HG03439 (cell line): ENCODE measurements at regions not wholly inside any gene's neighbourhood (a gene's known extent, or its start where the extent isn't known, plus 50 kb on each side); places are given as distances from the start of the nearest gene placed in this dataset.
A peak's percentile ranks its signal among the peaks of the same experiment; 100 is the strongest.
"Not testable (repeated sequence)": the region's sequence is repeated elsewhere in the genome, so short reads cannot be mapped to it uniquely, and the experiment has no call there.

Source experiments
- ATAC-seq: cut with Tn5 transposase; IDR thresholded peaks from one replicate; pipeline ENCODE4 v1.9.1; 2021; ENCODE audit warnings: mild to moderate bottlenecking, moderate library complexity; ENCODE audit not compliant: unreplicated experiment

- ATAC-seq = no peak
Observed at GRCh38 chr12:97005174-97005573, 98.1 kb downstream of the NEDD1 start.

GRCh38 chr12:97005646-97006045 lies 98.6 kb downstream of the NEDD1 start:
- no peak for ATAC-seq

- ATAC-seq = no peak
Observed at GRCh38 chr12:97006585-97006984, 99.5 kb downstream of the NEDD1 start.

- no peak for ATAC-seq
Observed at GRCh38 chr12:97016163-97016562, 109.1 kb downstream of the NEDD1 start.

- peak; percentile 74 for ATAC-seq
Observed at GRCh38 chr12:97017213-97017612, 110.2 kb downstream of the NEDD1 start.

- ATAC-seq = no peak
Observed at GRCh38 chr12:97022536-97023230, 115.6 kb downstream of the NEDD1 start.

- no peak for ATAC-seq
Observed at GRCh38 chr12:97024393-97024792, 117.3 kb downstream of the NEDD1 start.

- ATAC-seq = no peak
Observed at GRCh38 chr12:97026901-97027300, 119.8 kb downstream of the NEDD1 start.

- no peak for ATAC-seq
Observed at GRCh38 chr12:97027482-97027881, 120.4 kb downstream of the NEDD1 start.

- ATAC-seq = no peak
Observed at GRCh38 chr12:97038131-97038530, 131.1 kb downstream of the NEDD1 start.

GRCh38 chr12:97038834-97039233 lies 131.8 kb downstream of the NEDD1 start:
- no peak for ATAC-seq

GRCh38 chr12:97046901-97047300 lies 139.8 kb downstream of the NEDD1 start:
- ATAC-seq = no peak

GRCh38 chr12:97047361-97047760 lies 140.3 kb downstream of the NEDD1 start:
- no peak for ATAC-seq

- no peak for ATAC-seq
Observed at GRCh38 chr12:97048421-97049035, 141.5 kb downstream of the NEDD1 start.

- no peak for ATAC-seq
Observed at GRCh38 chr12:97050509-97050908, 143.5 kb downstream of the NEDD1 start.

- ATAC-seq = no peak
Observed at GRCh38 chr12:97051341-97051740, 144.3 kb downstream of the NEDD1 start.

GRCh38 chr12:97061171-97061570 lies 154.1 kb downstream of the NEDD1 start:
- ATAC-seq = no peak

- no peak for ATAC-seq
Observed at GRCh38 chr12:97063292-97063935, 156.4 kb downstream of the NEDD1 start.

GRCh38 chr12:97075161-97075933 lies 168.3 kb downstream of the NEDD1 start:
- ATAC-seq = no peak

- no peak for ATAC-seq
Observed at GRCh38 chr12:97075934-97076630, 169.0 kb downstream of the NEDD1 start.

- ATAC-seq = not testable (repeated sequence)
Observed at GRCh38 chr12:97076912-97077311, 169.9 kb downstream of the NEDD1 start.
